Erythroblast (primary cell): ENCODE measurements at regions not wholly inside any gene's neighbourhood (a gene's known extent, or its start where the extent isn't known, plus 50 kb on each side); places are given as distances from the start of the nearest gene placed in this dataset.

Experiments
- DNase-seq, 2 experiments: peaks; one replicate each; lab custom pipeline; 2025; lab: John Stamatoyannopoulos, UW
- GATA1 ChIP-seq: IDR thresholded peaks from 2 replicates; pipeline ENCODE4 v1.6.1; 2011; ENCODE audit warnings: low read depth, mild to moderate bottlenecking, control low read depth, low read length, moderate library complexity
- POLR2A ChIP-seq: IDR thresholded peaks from 2 replicates; pipeline ENCODE4 v1.6.1; 2011; ENCODE audit warnings: mild to moderate bottlenecking, low read length

- no peak for DNase-seq
- TF ChIP-seq GATA1 (no peak), POLR2A (no peak)
These were observed 491.0 kb downstream of the SNAPC1 start for GRCh38 chr14:62253171-62253570.

- no peak for TF ChIP-seq POLR2A
- TF ChIP-seq GATA1: no peak
- no peak for DNase-seq
These were observed 491.7 kb downstream of the SNAPC1 start for GRCh38 chr14:62253911-62254310.

- no peak for DNase-seq
- TF ChIP-seq POLR2A (no peak), GATA1 (no peak)
These were observed 507.0 kb downstream of the SNAPC1 start for GRCh38 chr14:62269204-62269603.

GRCh38 chr14:62270236-62270635, 508.0 kb downstream of the SNAPC1 start:
- TF ChIP-seq GATA1: no peak
- no peak for TF ChIP-seq POLR2A
- no peak for DNase-seq

- no peak for DNase-seq
- TF ChIP-seq GATA1: no peak
- TF ChIP-seq POLR2A: no peak
These were observed 518.1 kb downstream of the SNAPC1 start for GRCh38 chr14:62280366-62280765.

- TF ChIP-seq POLR2A (no peak), GATA1 (no peak)
These were observed 521.6 kb downstream of the SNAPC1 start for GRCh38 chr14:62283837-62284236.

GRCh38 chr14:62289471-62289870, 527.3 kb downstream of the SNAPC1 start:
- DNase-seq: no peak
- TF ChIP-seq GATA1 (no peak), POLR2A (no peak)

More at GRCh38 chr14:62283837-62284236, 521.6 kb downstream of the SNAPC1 start:
- no peak for DNase-seq

GRCh38 chr14:62301080-62301479, 538.9 kb downstream of the SNAPC1 start:
- TF ChIP-seq POLR2A (no peak), GATA1 (no peak)
- DNase-seq: no peak

- DNase-seq: no peak
- TF ChIP-seq GATA1: no peak
- TF ChIP-seq POLR2A: no peak
These were observed 539.7 kb downstream of the SNAPC1 start for GRCh38 chr14:62301911-62302310.

- no peak for TF ChIP-seq POLR2A
- no peak for TF ChIP-seq GATA1
- DNase-seq: no peak
These were observed 541.2 kb downstream of the SNAPC1 start for GRCh38 chr14:62303437-62303836.

- TF ChIP-seq POLR2A: no peak
- no peak for TF ChIP-seq GATA1
- no peak for DNase-seq
These were observed 542.0 kb downstream of the SNAPC1 start for GRCh38 chr14:62304257-62304656.

- no peak for DNase-seq
- no peak for TF ChIP-seq POLR2A
- no peak for TF ChIP-seq GATA1
These were observed 545.6 kb downstream of the SNAPC1 start for GRCh38 chr14:62307844-62308243.

- TF ChIP-seq POLR2A (no peak), GATA1 (no peak)
- DNase-seq: no peak
These were observed 546.1 kb downstream of the SNAPC1 start for GRCh38 chr14:62308316-62308715.

- no peak for DNase-seq
- TF ChIP-seq POLR2A (no peak), GATA1 (no peak)
These were observed 546.7 kb downstream of the SNAPC1 start for GRCh38 chr14:62308891-62309290.

- TF ChIP-seq GATA1 (no peak), POLR2A (no peak)
- DNase-seq: no peak
These were observed 551.0 kb downstream of the SNAPC1 start for GRCh38 chr14:62313212-62313611.

- DNase-seq: no peak
- TF ChIP-seq GATA1 (no peak), POLR2A (no peak)
These were observed 552.0 kb downstream of the SNAPC1 start for GRCh38 chr14:62314221-62314620.
